HT-29 (cell line): ENCODE measurements at regions not wholly inside any gene's neighbourhood (a gene's known extent, or its start where the extent isn't known, plus 50 kb on each side); places are given as distances from the start of the nearest gene placed in this dataset.

Source experiments
- DNase-seq: peaks from one replicate; pipeline ENCODE4 v3.0.0-alpha.2; 2015; ENCODE audit warnings: low spot score

GRCh38 chr3:72008226-72008996 lies 223.5 kb upstream of the PROK2 start:
- DNase-seq, result no peak

GRCh38 chr3:72006631-72007556 lies 221.9 kb upstream of the PROK2 start:
- DNase-seq, result no peak

- no peak for DNase-seq
Measured at GRCh38 chr3:72004749-72005292, 219.9 kb upstream of the PROK2 start.

GRCh38 chr3:72003936-72004335 lies 219.0 kb upstream of the PROK2 start:
- no peak for DNase-seq

- DNase-seq, result no peak
Measured at GRCh38 chr3:72001758-72002157, 216.8 kb upstream of the PROK2 start.

- no peak for DNase-seq
Measured at GRCh38 chr3:71998995-71999673, 214.2 kb upstream of the PROK2 start.

- no peak for DNase-seq
Measured at GRCh38 chr3:71997066-71997653, 212.2 kb upstream of the PROK2 start.

- no peak for DNase-seq
Measured at GRCh38 chr3:71994906-71995305, 210.0 kb upstream of the PROK2 start.

- DNase-seq, result no peak
Measured at GRCh38 chr3:71994203-71994602, 209.3 kb upstream of the PROK2 start.

- DNase-seq, result no peak
Measured at GRCh38 chr3:71991681-71992080, 206.7 kb upstream of the PROK2 start.

- DNase-seq, result no peak
Measured at GRCh38 chr3:71991046-71991445, 206.1 kb upstream of the PROK2 start.

GRCh38 chr3:71990545-71990944 lies 205.6 kb upstream of the PROK2 start:
- DNase-seq, result no peak

- no peak for DNase-seq
Measured at GRCh38 chr3:71989165-71989564, 204.2 kb upstream of the PROK2 start.

- DNase-seq, result no peak
Measured at GRCh38 chr3:71987828-71988227, 202.9 kb upstream of the PROK2 start.

GRCh38 chr3:71987089-71987735 lies 202.3 kb upstream of the PROK2 start:
- DNase-seq, result peak; percentile 2

GRCh38 chr3:71986606-71987005 lies 201.7 kb upstream of the PROK2 start:
- DNase-seq, result no peak

- DNase-seq, result no peak
Measured at GRCh38 chr3:71984843-71985613, 200.1 kb upstream of the PROK2 start.

GRCh38 chr3:71983694-71984093 lies 198.7 kb upstream of the PROK2 start:
- DNase-seq, result no peak

GRCh38 chr3:71982506-71983258 lies 197.7 kb upstream of the PROK2 start:
- peak; percentile 59 for DNase-seq
